SW480 (cell line): ENCODE measurements at regions not wholly inside any gene's neighbourhood (a gene's known extent, or its start where the extent isn't known, plus 50 kb on each side); places are given as distances from the start of the nearest gene placed in this dataset.
"Not testable (repeated sequence)": the region's sequence is repeated elsewhere in the genome, so short reads cannot be mapped to it uniquely, and the experiment has no call there.

Source experiments
- DNase-seq: peaks from one replicate; pipeline ENCODE4 v3.0.0-alpha.2; 2016; ENCODE audit warnings: low spot score

GRCh38 chr15:31597466-31597865, 270.8 kb downstream of the KLF13 start:
- DNase-seq: no peak

GRCh38 chr15:31598620-31599019, 272.0 kb downstream of the KLF13 start:
- peak; percentile 8 for DNase-seq

- peak; percentile 10 for DNase-seq
Observed at GRCh38 chr15:31605467-31605931, 278.9 kb downstream of the KLF13 start.

- no peak for DNase-seq
Observed at GRCh38 chr15:31606194-31606669, 279.6 kb downstream of the KLF13 start.

GRCh38 chr15:31606931-31607497, 280.4 kb downstream of the KLF13 start:
- DNase-seq: no peak

- DNase-seq: no peak
Observed at GRCh38 chr15:31607656-31608055, 281.0 kb downstream of the KLF13 start.

GRCh38 chr15:31609258-31609681, 282.6 kb downstream of the KLF13 start:
- no peak for DNase-seq

- no peak for DNase-seq
Observed at GRCh38 chr15:31609906-31610305, 283.3 kb downstream of the KLF13 start.

- DNase-seq: no peak
Observed at GRCh38 chr15:31615643-31616415, 289.2 kb downstream of the KLF13 start.

- not testable (repeated sequence) for DNase-seq
Observed at GRCh38 chr15:31623297-31623696, 296.7 kb downstream of the KLF13 start.

- DNase-seq: not testable (repeated sequence)
Observed at GRCh38 chr15:31624115-31624514, 297.5 kb downstream of the KLF13 start.

GRCh38 chr15:31635715-31636114, 309.1 kb downstream of the KLF13 start:
- peak; percentile 23 for DNase-seq

GRCh38 chr15:31636911-31637310, 310.3 kb downstream of the KLF13 start:
- DNase-seq: not testable (repeated sequence)

GRCh38 chr15:31643955-31644354, 317.3 kb downstream of the KLF13 start:
- not testable (repeated sequence) for DNase-seq

GRCh38 chr15:31644761-31645160, 318.1 kb downstream of the KLF13 start:
- not testable (repeated sequence) for DNase-seq

- DNase-seq: not testable (repeated sequence)
Observed at GRCh38 chr15:31647337-31647826, 320.7 kb downstream of the KLF13 start.

GRCh38 chr15:31649634-31650033, 323.0 kb downstream of the KLF13 start:
- DNase-seq: not testable (repeated sequence)

- DNase-seq: not testable (repeated sequence)
Observed at GRCh38 chr15:31650055-31650701, 323.5 kb downstream of the KLF13 start.

GRCh38 chr15:31656915-31657314, 330.3 kb downstream of the KLF13 start:
- DNase-seq: not testable (repeated sequence)

- no peak for DNase-seq
Observed at GRCh38 chr15:31660816-31661215, 334.2 kb downstream of the KLF13 start.

- DNase-seq: not testable (repeated sequence)
Observed at GRCh38 chr15:31665732-31666131, 339.1 kb downstream of the KLF13 start.

GRCh38 chr15:31669158-31669908, 342.7 kb downstream of the KLF13 start:
- DNase-seq: not testable (repeated sequence)
